Breast epithelium (tissue), 3 donors: ENCODE measurements at regions not wholly inside any gene's neighbourhood (a gene's known extent, or its start where the extent isn't known, plus 50 kb on each side); places are given as distances from the start of the nearest gene placed in this dataset.

ENCODE experiments used
- CTCF ChIP-seq, 3 donors: fragments of 450-650 bp; IDR thresholded peaks; one replicate each; pipeline ENCODE4 v1.5.1; 2016 to 2017; ENCODE audit warnings: antibody characterized with exemption in 3 of 3, mild to moderate bottlenecking in 3 of 3, moderate library complexity in 3 of 3
- POLR2A ChIP-seq: fragments of 450-650 bp; IDR thresholded peaks from one replicate; pipeline ENCODE4 v1.6.1; 2016; ENCODE audit warnings: antibody characterized with exemption, mild to moderate bottlenecking, moderate library complexity

GRCh38 chr2:51706220-51706619 lies 674.3 kb upstream of the NRXN1 start:
- no peak for TF ChIP-seq POLR2A
- TF ChIP-seq CTCF (IDR thresholded peaks at IDR 0.05) = no peak
